GM12878 (cell line): ENCODE measurements at regions not wholly inside any gene's neighbourhood (a gene's known extent, or its start where the extent isn't known, plus 50 kb on each side); places are given as distances from the start of the nearest gene placed in this dataset.

Source experiments
- CTCF ChIP-seq, 3 experiments: IDR thresholded peaks in 2 of 3; conservative IDR thresholded peaks in 1 of 3; 2 replicates each; pipeline ENCODE4 v1.5.1; 2011; ENCODE audit warnings: low read depth in 3 of 3, low read length in 3 of 3, mild to moderate bottlenecking in 3 of 3, control low read depth in 2 of 3, moderate library complexity in 2 of 3, inconsistent platforms in 1 of 3, mixed read lengths in 1 of 3; ENCODE audit not compliant: control insufficient read depth in 2 of 3, insufficient read depth in 1 of 3; ENCODE audit errors: extremely low read depth in 1 of 3
- GABPA ChIP-seq: IDR thresholded peaks from 2 replicates; pipeline ENCODE4 v1.6.1; 2014; ENCODE audit warnings: antibody characterized with exemption, low read depth, mild to moderate bottlenecking, inconsistent platforms
- MAX ChIP-seq: IDR thresholded peaks from 2 replicates; pipeline ENCODE4 v1.6.1; 2012; ENCODE audit warnings: low read depth, low read length, improper control_type of control experiment
- NFYA ChIP-seq: IDR thresholded peaks from 2 replicates; pipeline ENCODE4 v1.6.1; 2011; ENCODE audit warnings: low read depth, mild to moderate bottlenecking, low read length, improper control_type of control experiment, borderline replicate concordance
- NKRF ChIP-seq: fragments of 450-650 bp; conservative IDR thresholded peaks from 2 replicates; pipeline ENCODE4 v1.6.1; 2017; ENCODE audit warnings: mild to moderate bottlenecking, moderate library complexity
- PAX5 ChIP-seq: IDR thresholded peaks from 2 replicates; pipeline ENCODE4 v1.6.1; 2011; ENCODE audit warnings: low read depth, low read length, borderline replicate concordance
- RCOR1 ChIP-seq: conservative IDR thresholded peaks from 2 replicates; pipeline ENCODE4 v1.6.1; 2012; ENCODE audit warnings: low read depth, low read length, improper control_type of control experiment
- TAF1 ChIP-seq: IDR thresholded peaks from 2 replicates; pipeline ENCODE4 v1.6.1; 2011; ENCODE audit warnings: mild to moderate bottlenecking, low read depth, low read length, borderline replicate concordance
- TCF12 ChIP-seq: IDR thresholded peaks from 2 replicates; pipeline ENCODE4 v1.6.1; 2011; ENCODE audit warnings: low read depth, mild to moderate bottlenecking, low read length
- YY1 ChIP-seq: IDR thresholded peaks from 2 replicates; pipeline ENCODE4 v1.6.1; 2011; ENCODE audit warnings: low read depth, mild to moderate bottlenecking, low read length

- TF ChIP-seq NFYA (no peak), RCOR1 (no peak), TAF1 (no peak), YY1 (no peak), CTCF (IDR thresholded peaks at IDR 0.05 in 2 of 3, conservative IDR thresholded peaks at IDR 0.05 in 1 of 3; ENCODE audit: control insufficient read depth in 2 of 3, extremely low read depth in 1 of 3, insufficient read depth in 1 of 3, low read depth in 3 of 3, low read length in 3 of 3) (no peak), MAX (no peak), TCF12 (no peak), PAX5 (no peak), NKRF (no peak), GABPA (no peak)
These were observed 58.5 kb upstream of the EXOC6 start for GRCh38 chr10:92789786-92790185.
